Islet precursor cell (in vitro differentiated cells): ENCODE measurements at regions not wholly inside any gene's neighbourhood (a gene's known extent, or its start where the extent isn't known, plus 50 kb on each side); places are given as distances from the start of the nearest gene placed in this dataset.
"Not testable (repeated sequence)": the region's sequence is repeated elsewhere in the genome, so short reads cannot be mapped to it uniquely, and the experiment has no call there.

ENCODE experiments used
- DNase-seq: peaks from one replicate; pipeline ENCODE4 v3.0.0-alpha.2; 2018

DNA sequence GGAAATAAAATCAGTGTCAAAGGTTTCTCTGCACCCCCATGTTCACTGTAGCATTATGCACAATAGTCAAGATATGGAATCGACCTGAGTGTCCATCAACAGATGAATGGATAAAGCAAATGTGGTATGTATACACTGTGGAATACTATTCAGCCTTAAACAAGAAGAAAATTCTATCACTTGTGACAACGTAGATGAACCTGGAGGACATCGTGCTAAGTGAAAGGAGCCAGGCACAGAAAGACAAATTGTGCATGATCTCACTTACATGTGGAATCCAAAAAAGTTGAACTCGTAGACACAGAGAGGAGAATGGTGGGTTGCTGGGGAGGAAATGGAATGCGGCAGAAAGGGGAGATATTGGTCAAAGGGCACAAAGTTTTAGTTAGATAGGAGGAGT, 136.3 kb upstream of the ESR1 start:
- no peak for DNase-seq

DNA sequence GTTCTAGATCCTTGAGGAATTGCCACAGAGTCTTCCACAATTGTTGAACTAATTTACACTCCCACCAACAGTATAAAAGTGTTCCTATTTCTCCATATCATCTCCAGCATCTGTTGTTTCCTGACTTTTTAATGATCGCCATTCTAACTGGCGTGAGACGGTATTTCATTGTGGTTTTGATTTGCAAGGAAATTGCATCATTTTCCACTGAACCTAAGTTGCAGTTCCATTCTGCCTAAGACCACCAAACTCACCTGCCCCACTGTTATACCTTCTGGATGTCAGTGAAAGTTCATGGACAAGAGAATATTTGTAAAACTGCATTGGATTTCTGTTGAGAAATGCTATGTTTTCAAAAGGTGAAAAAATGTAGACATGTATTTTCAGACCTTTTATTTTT, 132.9 kb upstream of the ESR1 start:
- DNase-seq = no peak

DNA sequence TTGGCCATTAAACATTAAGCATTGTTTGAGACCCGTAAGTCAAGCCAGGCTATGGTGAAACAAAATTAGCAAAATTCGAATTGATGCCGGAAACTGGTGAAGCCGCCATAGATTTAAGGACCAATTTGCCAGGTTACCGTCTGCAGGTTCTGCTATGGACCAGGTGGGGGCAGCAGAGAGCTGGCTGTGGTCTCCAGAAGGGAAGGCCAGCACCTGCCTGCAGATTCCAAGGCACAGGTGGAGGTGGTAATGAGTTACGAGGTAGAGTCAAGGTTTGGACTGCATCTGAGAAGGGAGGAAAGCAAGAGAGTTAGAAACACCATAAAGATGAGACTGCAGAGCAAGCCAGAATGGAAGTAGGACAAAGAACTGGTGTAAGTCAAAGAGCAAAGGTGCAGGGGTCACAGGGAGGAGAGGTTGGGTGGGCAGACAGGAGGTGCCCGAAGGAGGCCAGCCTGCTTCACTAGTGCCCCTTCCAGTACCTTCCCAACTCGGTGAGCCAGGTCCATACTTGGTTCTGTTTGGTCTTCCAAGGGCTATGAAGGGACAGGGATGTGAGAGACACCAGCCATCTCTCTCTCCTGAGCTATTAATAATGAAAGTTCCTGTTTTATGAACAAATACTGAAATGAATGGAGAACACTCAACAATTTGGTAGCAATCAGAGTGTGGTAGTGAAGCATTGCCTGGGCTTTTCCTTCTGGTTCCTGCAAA, 131.6 kb upstream of the ESR1 start:
- DNase-seq = peak; percentile 73

DNA sequence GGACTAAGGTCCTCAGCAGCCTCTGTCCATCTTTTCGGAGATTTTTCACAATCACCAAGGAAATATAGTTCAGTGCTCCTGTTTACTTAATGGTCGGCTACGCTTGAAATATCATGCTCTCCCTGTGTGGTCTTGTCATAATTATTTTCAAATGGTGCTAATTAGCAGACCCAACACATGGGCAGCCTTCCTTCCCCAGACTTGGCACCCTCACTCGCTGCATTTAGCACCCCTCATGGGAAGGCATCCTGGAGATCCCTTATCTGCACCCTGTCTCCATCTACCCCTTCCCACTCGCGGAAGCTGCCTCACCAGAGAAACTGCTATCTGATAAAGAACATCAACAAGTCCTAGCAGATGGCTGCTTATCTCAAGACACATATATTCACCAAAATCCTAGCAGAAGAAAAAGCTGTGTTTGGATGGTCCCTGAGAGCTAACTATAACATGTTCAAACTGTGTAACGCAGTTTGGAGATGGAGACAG, 131.0 kb upstream of the ESR1 start:
- DNase-seq = no peak

DNA sequence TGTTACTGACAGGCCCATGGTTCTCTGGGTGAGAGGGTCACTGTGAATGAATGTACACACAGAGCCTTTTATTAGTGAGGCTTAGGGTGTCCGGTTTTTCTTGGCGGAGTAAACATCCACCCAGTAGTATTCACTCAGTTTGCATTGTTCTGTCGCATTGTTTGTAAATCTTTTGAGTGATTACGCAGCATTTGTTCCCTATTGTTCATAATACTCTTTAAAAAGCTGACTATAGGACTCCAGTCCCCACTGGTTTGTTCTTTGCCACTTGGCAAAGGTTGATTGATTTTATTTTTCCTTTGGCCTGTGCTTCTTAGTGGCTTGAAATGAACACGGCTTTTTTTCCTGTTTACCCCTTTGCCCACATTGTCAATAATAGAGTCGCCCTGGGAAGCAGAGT, 130.1 kb upstream of the ESR1 start:
- DNase-seq = no peak

DNA sequence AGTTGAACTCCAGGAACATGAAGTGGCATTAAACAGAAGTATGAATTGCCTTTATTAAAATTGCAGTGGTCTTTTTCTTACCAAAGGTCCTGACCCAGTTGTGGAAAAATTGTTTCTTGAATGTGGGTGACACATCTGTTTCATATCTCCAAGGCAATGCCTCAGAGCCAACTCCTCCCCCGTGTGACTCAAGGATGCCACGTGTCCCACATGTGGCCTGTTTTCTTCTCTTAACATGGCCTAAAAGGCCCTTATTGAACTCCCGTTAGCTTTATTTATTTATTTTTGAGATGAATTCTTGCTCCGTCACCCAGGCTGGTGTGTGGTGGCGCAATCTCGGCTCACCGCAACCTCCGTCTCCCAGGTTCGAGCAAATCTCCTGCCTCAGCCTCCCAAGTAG, 128.4 kb upstream of the ESR1 start:
- DNase-seq = no peak

DNA sequence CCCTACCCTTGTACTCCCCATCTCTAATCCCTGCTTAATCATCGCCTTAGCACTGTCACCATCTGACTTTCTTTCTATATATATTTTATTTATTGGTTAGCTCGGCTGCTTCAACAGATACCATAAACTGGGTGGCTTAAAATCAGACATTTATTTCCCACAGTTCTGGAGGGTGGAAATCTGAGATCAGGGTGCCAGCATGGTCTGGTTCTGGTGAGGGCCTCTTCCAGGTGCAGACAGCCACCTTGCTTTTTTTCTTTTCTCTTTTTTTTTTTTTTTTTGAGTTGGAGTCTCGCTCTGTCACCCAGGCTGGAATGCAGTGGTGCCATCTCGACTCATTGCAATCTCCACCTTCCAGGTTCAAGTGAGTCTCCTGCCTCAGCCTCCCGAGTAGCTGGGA, 127.5 kb upstream of the ESR1 start:
- DNase-seq = no peak

DNA sequence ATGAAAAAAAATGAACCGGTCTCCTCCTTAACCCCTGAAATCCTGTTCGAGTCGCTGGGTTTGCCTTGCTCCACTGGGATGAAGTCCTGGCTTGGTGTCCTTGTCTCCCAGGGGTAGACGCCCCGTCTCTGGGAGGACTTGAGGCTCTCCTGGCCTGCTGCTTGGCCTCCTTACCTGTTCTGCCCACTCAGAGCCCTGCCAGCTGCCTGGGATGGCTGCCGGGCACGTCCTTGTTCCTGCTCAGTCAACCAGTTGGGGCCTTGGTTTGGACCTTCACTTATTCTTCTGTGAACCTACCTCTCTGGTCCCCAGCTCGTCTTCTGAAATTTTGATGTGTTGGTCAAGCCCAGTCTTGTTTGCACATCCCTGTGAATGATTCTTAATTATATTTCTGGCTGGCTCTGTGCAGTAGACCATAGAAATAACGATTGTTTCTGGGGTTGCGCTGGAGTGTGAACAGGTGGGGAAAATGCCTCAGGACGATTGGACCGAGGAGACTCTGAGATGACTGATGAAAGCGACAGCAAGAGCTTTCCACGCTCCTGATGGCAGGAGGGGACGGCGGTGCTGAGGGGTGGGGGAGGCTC, 126.5 kb upstream of the ESR1 start:
- no peak for DNase-seq

DNA sequence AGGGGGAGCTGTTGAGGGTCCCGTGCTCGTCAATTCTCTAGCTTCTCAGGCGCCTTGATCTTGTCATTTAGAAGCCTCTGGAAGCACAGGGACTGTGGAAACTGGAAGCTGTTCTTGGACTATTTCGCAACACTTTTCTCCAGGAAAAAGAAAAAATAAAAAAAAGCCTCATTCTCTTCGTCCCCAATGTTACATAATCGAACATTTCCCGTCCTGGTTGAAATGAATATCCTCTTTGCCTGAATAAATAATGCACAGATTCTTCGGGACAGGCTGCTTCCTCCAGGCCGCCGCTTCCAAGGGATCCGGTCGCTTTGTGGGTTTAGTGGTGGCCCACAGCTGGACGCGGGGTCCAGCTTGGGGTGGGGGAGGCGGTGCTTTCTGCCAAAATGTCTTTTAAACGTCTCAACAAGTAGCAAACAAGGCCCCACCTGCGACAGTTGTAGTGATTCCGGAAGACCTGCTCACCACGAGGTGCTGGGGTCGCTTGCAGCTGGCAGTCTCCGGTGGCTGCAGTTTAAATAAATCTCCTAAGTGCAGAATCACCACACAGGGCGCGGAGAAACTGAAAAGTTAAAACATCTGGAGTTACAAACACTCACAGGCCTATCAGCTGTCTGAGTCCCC, 125.9 kb upstream of the ESR1 start:
- no peak for DNase-seq

DNA sequence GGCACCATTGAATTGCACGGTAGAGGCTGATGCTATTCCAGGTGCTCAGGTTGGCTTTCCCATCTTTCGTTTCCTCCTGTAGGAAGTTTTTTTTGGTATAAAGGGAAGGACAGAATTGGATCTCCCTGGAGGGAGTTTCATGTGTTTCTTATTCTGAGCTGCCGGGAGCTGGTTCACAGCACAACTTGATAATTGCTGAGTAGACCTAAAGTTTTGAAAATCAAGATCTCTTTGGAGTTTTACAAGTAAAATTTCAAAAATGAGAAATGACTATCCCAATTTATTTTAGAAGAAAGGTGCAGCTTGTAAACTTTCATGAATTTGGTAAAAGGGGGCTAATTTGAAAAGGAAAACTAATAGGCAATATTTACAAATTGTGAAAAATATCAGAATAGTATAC, 125.2 kb upstream of the ESR1 start:
- no peak for DNase-seq

DNA sequence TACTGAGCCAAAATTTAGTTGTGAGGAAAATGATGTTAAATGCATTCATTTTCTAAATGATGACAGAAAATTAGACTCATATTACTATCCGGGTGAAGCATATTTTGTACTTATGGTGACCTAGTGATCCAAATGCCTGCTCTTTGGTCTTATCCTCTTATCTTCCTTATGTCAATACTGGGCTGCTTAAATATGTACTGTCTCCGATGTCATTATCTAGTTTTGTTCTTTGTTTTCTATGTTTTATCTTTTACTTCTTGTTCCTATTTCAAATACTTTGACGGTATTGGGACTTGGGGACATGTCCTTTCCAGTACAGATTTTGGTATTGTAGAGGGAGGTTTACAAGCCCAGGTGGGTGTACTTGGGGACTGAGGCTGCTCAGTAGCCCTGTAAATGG, 124.6 kb upstream of the ESR1 start:
- no peak for DNase-seq

DNA sequence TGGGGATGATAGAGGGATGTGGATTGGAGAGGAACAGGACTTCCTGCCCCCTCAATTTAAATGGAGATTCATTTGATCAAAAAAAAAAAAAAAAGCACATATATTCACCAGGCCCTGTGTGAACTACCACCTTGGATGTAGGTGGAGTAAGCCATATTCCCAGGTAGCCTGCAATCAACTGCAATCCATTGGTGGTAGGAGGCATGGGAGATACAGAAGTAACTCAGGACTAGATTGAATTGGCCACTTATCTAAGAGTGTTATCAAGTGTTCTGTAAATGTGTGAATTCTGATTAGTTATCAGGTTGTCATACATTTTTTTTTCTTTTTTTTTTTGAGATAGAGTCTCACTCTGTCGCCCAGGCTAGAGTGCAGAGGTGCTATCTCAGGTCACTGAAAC, 124.1 kb upstream of the ESR1 start:
- no peak for DNase-seq

DNA sequence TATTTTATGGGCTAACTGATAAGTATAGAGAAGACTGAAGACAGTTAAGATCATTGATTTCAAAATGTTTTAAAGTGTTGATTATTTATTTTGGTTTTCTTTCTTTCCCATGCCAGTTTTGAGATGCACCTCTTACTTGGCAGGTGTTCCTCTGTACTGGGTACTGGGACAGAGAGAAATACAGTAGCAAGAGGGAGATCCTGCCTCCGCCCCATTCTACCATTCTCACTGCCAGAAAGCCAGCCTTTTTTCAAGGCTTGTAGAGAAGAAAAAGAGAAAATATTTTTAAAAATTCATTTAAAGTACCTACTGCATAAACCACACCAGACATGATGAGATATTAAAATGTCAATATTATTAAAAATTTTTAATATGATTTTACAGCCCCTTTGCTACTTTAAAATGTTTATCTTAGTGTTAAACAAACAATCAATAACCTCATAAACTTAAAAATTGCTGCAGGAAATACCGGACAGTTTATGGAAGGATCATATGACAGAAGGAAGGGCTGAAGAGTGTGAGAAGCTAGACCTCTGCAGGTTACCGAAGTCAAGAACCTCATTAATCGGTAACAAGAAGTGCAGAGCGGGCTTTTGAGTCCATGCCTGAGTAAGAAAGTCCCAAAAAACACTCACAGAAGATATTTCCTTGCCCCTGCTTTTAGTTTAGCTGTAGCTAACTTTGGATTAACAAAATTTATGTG, 117.8 kb upstream of the ESR1 start:
- DNase-seq = no peak

DNA sequence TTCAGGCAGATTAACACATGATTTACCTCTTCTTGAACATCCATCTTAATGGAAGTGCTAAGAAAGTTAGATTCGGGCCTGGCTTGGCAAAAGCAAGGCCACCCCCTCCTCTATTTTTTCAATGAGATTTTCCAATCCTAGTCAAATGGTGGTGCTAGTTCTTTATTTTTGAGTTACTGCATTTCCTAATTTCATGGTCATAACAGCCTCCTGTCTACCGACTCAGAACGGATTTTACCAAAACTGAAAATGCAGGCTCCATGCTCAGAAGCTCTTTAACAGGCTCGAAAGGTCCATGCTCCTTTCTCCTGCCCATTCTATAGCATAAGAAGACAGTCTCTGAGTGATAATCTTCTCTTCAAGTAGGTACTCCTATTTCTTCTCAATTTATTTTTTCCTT, 117.2 kb upstream of the ESR1 start:
- no peak for DNase-seq

DNA sequence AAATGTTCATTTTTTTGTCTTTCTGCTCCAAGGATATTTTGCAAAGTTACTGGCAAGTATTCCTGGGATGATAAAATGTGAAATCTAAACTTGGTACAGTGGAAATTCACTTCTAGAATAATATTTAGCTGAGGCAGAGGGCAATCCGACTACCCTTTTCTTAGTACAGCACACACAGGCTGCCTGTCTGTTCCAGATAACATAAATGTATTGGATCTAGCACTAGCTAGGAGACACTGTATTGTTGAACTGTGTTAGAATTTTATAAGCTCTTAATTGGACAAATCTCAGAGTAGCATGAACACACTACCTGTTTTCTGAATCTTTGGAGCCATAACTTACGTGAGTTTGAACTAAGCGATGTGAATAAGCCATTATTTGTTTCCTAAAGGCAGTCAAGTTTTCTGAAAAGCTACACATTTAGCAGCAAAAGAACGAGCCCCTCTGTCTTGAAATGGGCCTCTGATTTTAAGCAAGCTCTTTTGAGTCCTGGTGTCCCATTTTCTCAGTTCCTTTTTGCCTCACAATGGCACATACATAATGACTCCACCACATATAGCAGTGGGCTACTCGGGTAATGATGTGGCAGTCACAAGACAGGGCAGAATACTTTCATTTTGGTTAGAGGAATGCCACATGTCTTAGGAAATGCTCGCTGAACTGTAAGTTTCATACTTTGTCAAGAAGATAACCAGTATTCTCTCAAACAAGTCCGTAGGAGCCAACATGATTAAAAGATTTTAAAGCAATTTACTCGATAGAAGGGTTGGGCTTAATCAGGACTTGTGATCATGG, 116.5 kb upstream of the ESR1 start:
- no peak for DNase-seq

DNA sequence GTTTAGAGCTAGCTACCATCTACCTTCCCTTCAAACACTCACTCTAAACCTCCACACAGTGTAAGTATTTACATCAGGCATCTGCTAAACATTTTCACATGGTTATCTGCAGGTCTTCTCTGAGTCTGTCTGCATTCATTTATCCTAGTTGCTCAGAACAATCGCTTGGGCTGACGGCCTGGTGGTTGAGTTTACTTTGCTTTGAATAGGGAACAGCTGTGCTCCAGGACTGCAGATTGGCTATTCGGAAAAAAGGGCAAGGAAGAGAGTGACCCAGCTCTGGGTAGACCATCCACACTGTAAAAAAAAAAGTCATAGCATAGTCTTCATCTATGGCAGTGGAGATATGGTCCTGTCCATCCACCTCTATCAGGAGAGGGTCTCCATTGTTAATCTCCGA, 115.3 kb upstream of the ESR1 start:
- DNase-seq = no peak

DNA sequence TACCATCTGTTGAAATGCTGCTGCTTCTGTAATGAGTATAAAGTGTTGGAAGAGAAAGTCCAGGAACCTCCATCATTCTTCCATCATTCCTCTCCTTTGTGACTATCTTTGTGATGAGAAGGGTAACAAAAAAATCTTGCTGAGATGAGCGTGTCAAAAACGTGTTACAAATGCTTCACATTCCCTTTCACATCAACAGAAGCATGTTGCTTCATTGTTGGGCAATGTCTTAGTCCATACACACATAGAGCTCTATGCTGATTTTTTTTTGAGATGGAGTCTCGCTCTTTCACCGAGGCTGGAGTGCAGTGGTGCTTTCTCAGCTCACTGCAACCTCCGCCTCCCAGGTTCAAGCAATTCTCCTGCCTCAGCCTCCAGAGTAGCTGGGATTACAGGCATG, 114.1 kb upstream of the ESR1 start:
- no peak for DNase-seq

DNA sequence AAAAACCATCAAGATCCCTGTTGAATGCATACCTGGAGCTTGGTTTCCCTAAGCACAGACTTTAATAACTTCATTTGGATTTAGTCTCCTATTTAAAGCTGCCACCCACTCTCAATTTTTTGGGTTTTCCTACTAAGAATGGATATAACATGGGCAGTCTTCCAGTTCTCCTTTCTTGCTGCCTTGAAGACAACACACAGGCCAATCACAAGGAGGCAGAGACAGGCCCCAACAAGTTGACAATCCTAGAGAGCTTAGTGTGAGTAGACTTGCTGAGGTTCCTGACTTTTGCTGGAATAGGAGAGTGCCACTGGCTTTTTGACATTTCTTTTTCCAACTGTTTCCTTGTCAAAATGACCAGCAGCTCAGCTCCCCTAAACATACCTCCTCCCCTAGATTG, 112.3 kb upstream of the ESR1 start:
- DNase-seq = no peak

DNA sequence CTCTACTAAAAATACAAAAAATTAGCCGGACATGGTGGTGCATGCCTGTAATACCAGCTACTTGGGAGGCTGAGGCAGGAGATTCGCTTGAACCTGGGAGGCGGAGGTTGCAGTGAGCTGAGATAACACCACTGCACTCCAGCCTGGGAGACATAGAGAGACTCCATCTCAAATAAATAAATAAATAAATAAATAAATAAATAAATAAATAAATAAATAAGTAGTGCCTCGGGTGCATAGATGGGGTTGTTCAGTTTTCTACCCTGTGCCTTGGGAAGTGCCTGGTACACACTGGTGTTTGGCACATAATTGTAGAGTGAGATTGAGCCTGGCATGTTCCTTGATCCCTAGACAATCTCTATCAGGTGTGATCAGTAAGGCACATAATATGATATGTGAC, 111.2 kb upstream of the ESR1 start:
- not testable (repeated sequence) for DNase-seq

DNA sequence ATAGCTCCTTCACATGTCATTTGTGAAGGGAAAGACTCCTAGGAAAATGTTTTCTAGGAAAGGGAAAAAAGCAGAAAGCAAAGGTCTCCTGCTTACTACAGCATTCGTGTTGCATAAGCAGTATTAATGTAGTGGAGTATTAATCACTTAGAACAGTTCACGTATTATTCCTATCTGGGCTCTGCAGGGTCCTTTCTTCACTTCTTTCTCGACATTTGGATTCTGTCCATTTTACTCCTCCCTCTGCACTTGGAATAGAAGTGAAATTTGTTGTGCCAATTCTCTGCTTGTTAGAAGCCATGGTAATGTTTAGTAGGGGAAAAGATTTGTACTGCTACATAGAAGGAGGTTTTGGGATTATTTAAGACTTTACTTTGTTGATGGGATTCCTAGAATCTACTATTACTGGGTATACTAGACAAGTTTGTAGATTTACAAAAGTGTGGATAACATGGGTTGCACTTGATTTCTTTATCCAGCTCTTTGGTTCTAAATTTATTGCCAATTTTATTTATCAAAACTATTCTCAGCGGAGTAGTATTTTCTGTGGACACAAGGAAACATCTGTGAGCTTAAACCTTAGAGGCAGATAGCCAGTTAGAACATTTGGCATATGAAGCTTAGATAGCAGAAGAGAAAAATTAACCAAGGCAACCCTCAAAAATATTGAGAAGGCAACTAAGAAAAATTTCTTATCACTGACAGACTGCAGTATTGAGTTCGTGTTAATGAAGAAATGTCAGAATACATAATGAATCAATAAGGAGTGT, 108.4 kb upstream of the ESR1 start:
- DNase-seq = no peak

DNA sequence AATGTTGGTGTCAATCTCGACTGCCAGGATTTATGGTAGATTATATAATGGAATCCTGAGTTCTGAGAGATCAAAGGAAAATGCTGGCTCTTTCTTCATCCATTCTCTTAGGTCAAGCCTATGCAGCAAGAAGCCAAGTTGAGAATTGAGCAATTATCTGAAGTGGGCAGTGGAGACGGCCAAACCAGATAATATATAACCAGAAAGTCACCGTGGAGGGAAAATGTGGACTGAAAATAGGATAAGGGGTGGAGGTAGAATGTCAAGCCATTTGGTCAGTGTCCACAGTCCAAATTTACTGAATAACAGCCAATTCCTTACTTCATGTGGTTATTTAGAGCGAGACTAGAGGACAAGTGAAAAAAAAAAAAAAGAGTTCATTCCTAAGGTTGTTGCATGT, 107.8 kb upstream of the ESR1 start:
- no peak for DNase-seq

DNA sequence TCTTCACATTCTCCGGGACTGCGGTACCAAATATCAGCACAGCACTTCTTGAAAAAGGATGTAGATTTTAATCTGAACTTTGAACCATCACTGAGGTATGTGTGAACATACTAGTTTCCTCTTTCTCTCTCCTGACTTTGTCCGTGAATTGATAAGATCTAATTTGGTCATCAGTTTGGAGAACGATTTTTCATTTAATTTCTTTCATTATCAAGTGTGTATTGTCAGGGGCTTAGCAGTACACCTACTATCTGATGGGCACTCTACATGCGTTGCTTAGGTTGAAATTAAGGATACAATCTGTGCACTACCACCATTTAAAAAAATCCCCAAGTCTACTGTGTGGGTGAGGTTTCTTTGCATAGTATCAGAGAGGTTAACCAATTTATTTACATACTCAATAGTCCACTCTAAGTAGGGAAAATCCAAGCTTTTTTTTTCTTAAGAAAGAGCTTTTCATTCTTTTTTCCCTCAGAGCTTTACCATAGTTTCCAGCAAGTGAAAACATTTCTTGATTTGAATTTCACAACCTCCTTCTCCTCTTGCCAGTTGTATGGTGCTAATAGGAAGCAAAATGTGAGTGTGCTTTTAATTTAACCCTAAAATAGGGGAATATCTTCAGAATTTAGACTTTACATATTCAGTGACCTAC, 105.4 kb upstream of the ESR1 start:
- no peak for DNase-seq
